Neural crest cell (in vitro differentiated cells): ENCODE measurements at regions not wholly inside any gene's neighbourhood (a gene's known extent, or its start where the extent isn't known, plus 50 kb on each side); places are given as distances from the start of the nearest gene placed in this dataset.

Source experiments
- DNase-seq: peaks from one replicate; pipeline ENCODE4 v3.0.0; 2021; ENCODE audit warnings: low read depth, mixed read lengths, low spot score
- H3K27ac Mint-ChIP-seq: one replicate; pipeline ENCODE4 v1.8.0; 2021; ENCODE audit warnings: mild to moderate bottlenecking, mixed read lengths; ENCODE audit not compliant: unreplicated experiment
- H3K27me3 Mint-ChIP-seq: 2 replicates; pipeline ENCODE4 v1.8.0; 2021; ENCODE audit warnings: low read depth, mild to moderate bottlenecking, mixed read lengths
- H3K36me3 Mint-ChIP-seq: 2 replicates; pipeline ENCODE4 v1.8.0; 2021; ENCODE audit warnings: low read depth, mild to moderate bottlenecking, mixed read lengths
- H3K4me1 Mint-ChIP-seq: 2 replicates; pipeline ENCODE4 v1.8.0; 2021; ENCODE audit warnings: mixed read lengths
- H3K4me3 Mint-ChIP-seq: one replicate; pipeline ENCODE4 v1.8.0; 2021; ENCODE audit warnings: mild to moderate bottlenecking, mixed read lengths
- H3K9me3 Mint-ChIP-seq: 2 replicates; pipeline ENCODE4 v1.8.0; 2021; ENCODE audit warnings: mixed read lengths
- CTCF ChIP-seq: fragments of 200-600 bp; sonication (generic); conservative IDR thresholded peaks from 2 replicates; pipeline ENCODE4 v1.5.0; 2021; ENCODE audit warnings: antibody characterized with exemption, mild to moderate bottlenecking

- Mint-ChIP-seq H3K9me3 (peaks cover 3% of the 10 kb centered on the region), H3K27ac (no peak overlapping the region)
Observed at GRCh38 chr11:91756829-91757480, 467.7 kb upstream of the FAT3 start.

GRCh38 chr11:91755951-91756707 is 468.5 kb upstream of the FAT3 start:
- H3K27ac Mint-ChIP-seq, result no peak overlapping the region
- no peaks in the 10 kb centered on the region for H3K4me1 Mint-ChIP-seq
- no peak for DNase-seq
- TF ChIP-seq CTCF, result no peak
- H3K27me3 Mint-ChIP-seq, result no peaks in the 10 kb centered on the region
- H3K9me3 Mint-ChIP-seq, result peaks cover 3% of the 10 kb centered on the region
- no peak overlapping the region for H3K4me3 Mint-ChIP-seq
- H3K36me3 Mint-ChIP-seq, result no peaks in the 10 kb centered on the region

More at GRCh38 chr11:91756829-91757480, 467.7 kb upstream of the FAT3 start:
- DNase-seq, result no peak
- Mint-ChIP-seq H3K36me3 (no peaks in the 10 kb centered on the region), H3K4me1 (no peaks in the 10 kb centered on the region), H3K4me3 (no peak overlapping the region), H3K27me3 (no peaks in the 10 kb centered on the region)
- no peak for TF ChIP-seq CTCF

GRCh38 chr11:91755526-91755925 is 469.1 kb upstream of the FAT3 start:
- Mint-ChIP-seq H3K9me3 (peaks cover 3% of the 10 kb centered on the region), H3K27ac (no peak overlapping the region), H3K4me3 (no peak overlapping the region), H3K36me3 (no peaks in the 10 kb centered on the region), H3K27me3 (no peaks in the 10 kb centered on the region), H3K4me1 (no peaks in the 10 kb centered on the region)
- no peak for DNase-seq
- TF ChIP-seq CTCF, result no peak

GRCh38 chr11:91749251-91749650 is 475.4 kb upstream of the FAT3 start:
- H3K4me1 Mint-ChIP-seq, result no peaks in the 10 kb centered on the region
- no peaks in the 10 kb centered on the region for H3K27me3 Mint-ChIP-seq
- no peak for TF ChIP-seq CTCF
- H3K27ac Mint-ChIP-seq, result no peak overlapping the region
- H3K4me3 Mint-ChIP-seq, result no peak overlapping the region
- H3K9me3 Mint-ChIP-seq, result peaks cover 3% of the 10 kb centered on the region
- DNase-seq, result no peak
- H3K36me3 Mint-ChIP-seq, result no peaks in the 10 kb centered on the region

- H3K9me3 Mint-ChIP-seq, result no peaks in the 10 kb centered on the region
- DNase-seq, result no peak
- H3K27ac Mint-ChIP-seq, result no peak overlapping the region
- no peak overlapping the region for H3K4me3 Mint-ChIP-seq
- H3K4me1 Mint-ChIP-seq, result no peaks in the 10 kb centered on the region
- TF ChIP-seq CTCF, result no peak
- no peaks in the 10 kb centered on the region for H3K27me3 Mint-ChIP-seq
- H3K36me3 Mint-ChIP-seq, result no peaks in the 10 kb centered on the region
Observed at GRCh38 chr11:91742155-91742554, 482.5 kb upstream of the FAT3 start.
